H1 (cell line): ENCODE measurements at regions not wholly inside any gene's neighbourhood (a gene's known extent, or its start where the extent isn't known, plus 50 kb on each side); places are given as distances from the start of the nearest gene placed in this dataset.

Experiments used
- CTCF ChIA-PET: fragments of 300-600 bp; sonication (Branson Sonifier 250); formaldehyde crosslinking; loops from one replicate; lab custom pipeline; 2021; ENCODE audit not compliant: partially characterized antibody; lab: Charles Lee
- POLR2A ChIA-PET: fragments of 300-600 bp; sonication (Branson Sonifier 250); formaldehyde crosslinking; loops from one replicate; lab custom pipeline; 2021; ENCODE audit warnings: inconsistent platforms; ENCODE audit not compliant: partially characterized antibody; lab: Charles Lee
- DNase-seq, 2 experiments: peaks; one replicate each; pipeline versions ENCODE4 v3.0.0 to v3.0.0-alpha.2; 2010 to 2022; ENCODE audit warnings: low spot score in 2 of 2, low read depth in 1 of 2, mixed read lengths in 1 of 2
- FAIRE-seq: peaks from 2 replicates; lab custom pipeline; 2011; peaks lifted over from hg19 to GRCh38; lab: Jason Lieb, UNC
- H2AFZ ChIP-seq: 2 replicates; pipeline ENCODE4 v1.8.1; 2012; ENCODE audit warnings: low read length, inconsistent platforms
- H2AK5ac ChIP-seq: 2 replicates; pipeline ENCODE4 v1.6.1; 2013; ENCODE audit warnings: low read depth, low read length
- H2BK120ac ChIP-seq: replicated peaks from 2 replicates; pipeline ENCODE3; 2013; ENCODE audit warnings: low read depth, low read length, inconsistent platforms
- H2BK12ac ChIP-seq: 2 replicates; pipeline ENCODE4 v1.6.1; 2013; ENCODE audit warnings: low read depth, low read length
- H2BK15ac ChIP-seq: 2 replicates; pipeline ENCODE4 v1.6.1; 2013; ENCODE audit warnings: low read length
- H2BK20ac ChIP-seq: 2 replicates; pipeline ENCODE4 v1.6.1; 2013; ENCODE audit warnings: low read length
- H2BK5ac ChIP-seq: 2 replicates; pipeline ENCODE4 v1.6.1; 2013; ENCODE audit warnings: low read depth, low read length
- H3K14ac ChIP-seq: 2 replicates; pipeline ENCODE4 v1.6.1; 2013; ENCODE audit warnings: inconsistent platforms; ENCODE audit not compliant: insufficient read length
- H3K18ac ChIP-seq: 2 replicates; pipeline ENCODE4 v1.6.1; 2013; ENCODE audit warnings: low read length; ENCODE audit errors: extremely low read depth
- H3K23ac ChIP-seq: 2 replicates; pipeline ENCODE4 v1.6.1; 2013; ENCODE audit warnings: inconsistent platforms; ENCODE audit not compliant: insufficient read length
- H3K23me2 ChIP-seq: 2 replicates; pipeline ENCODE4 v1.6.1; 2013; ENCODE audit warnings: low read depth, low read length
- H3K27ac ChIP-seq: 2 replicates; pipeline ENCODE4 v1.6.1; 2011; ENCODE audit warnings: low read depth, low read length, inconsistent platforms
- H3K27me3 ChIP-seq, 4 experiments: replicated peaks in 1 of 4; 1 replicate in 1 of 4; 2 replicates in 3 of 4; pipeline versions ENCODE4 v1.6.1 to v1.8.1; 2011 to 2013; ENCODE audit warnings: low read length in 3 of 4, mild to moderate bottlenecking in 3 of 4, inconsistent platforms in 2 of 4, mixed read lengths in 2 of 4, moderate library complexity in 1 of 4; ENCODE audit not compliant: control insufficient read depth in 3 of 4, insufficient read depth in 3 of 4; ENCODE audit errors: extremely low read depth in 1 of 4
- H3K36me3 ChIP-seq, 4 experiments: 2 replicates each; pipeline versions ENCODE4 v1.6.1 to v1.8.1; 2011 to 2013; ENCODE audit warnings: mild to moderate bottlenecking in 4 of 4, low read length in 3 of 4, moderate library complexity in 2 of 4, control low read depth in 1 of 4, inconsistent platforms in 1 of 4; ENCODE audit not compliant: insufficient read depth in 4 of 4, control insufficient read depth in 2 of 4
- H3K4ac ChIP-seq: replicated peaks from 2 replicates; pipeline ENCODE3; 2013; ENCODE audit warnings: low read length, low read depth, mixed read lengths, inconsistent platforms; ENCODE audit not compliant: insufficient read length
- H3K4me1 ChIP-seq, 4 experiments: replicated peaks in 1 of 4; 1 replicate in 1 of 4; 2 replicates in 3 of 4; pipeline versions ENCODE4 v1.6.1 to v1.8.1; 2011 to 2013; ENCODE audit warnings: low read length in 3 of 4, inconsistent platforms in 2 of 4, mixed read lengths in 1 of 4; ENCODE audit not compliant: insufficient read depth in 4 of 4, control insufficient read depth in 3 of 4
- H3K4me2 ChIP-seq, 2 experiments: 2 replicates each; pipeline versions ENCODE4 v1.6.1 to v1.8.1; 2011 to 2013; ENCODE audit warnings: low read depth in 2 of 2, low read length in 2 of 2, control low read depth in 1 of 2, inconsistent platforms in 1 of 2, mild to moderate bottlenecking in 1 of 2; ENCODE audit not compliant: insufficient read depth in 1 of 2
- H3K4me3 ChIP-seq, 4 experiments: fragments of 200-600, 300-600 bp in 1 of 4; sonication (generic), shearing (Covaris generic), sonication (Bioruptor Twin) in 1 of 4; 2 replicates each; pipeline versions ENCODE4 v1.5.1 to v1.8.1; 2011 to 2016; ENCODE audit warnings: low read length in 4 of 4, low read depth in 3 of 4, control low read depth in 2 of 4, inconsistent platforms in 2 of 4, mild to moderate bottlenecking in 2 of 4, mixed read lengths in 1 of 4, moderate library complexity in 1 of 4; ENCODE audit not compliant: insufficient read depth in 2 of 4; ENCODE audit errors: extremely low read depth in 1 of 4
- H3K56ac ChIP-seq: replicated peaks from 2 replicates; pipeline ENCODE3; 2013; ENCODE audit warnings: low read depth, mild to moderate bottlenecking, mixed read lengths, low read length, inconsistent platforms; ENCODE audit not compliant: insufficient read length
- H3K79me1 ChIP-seq: 2 replicates; pipeline ENCODE4 v1.6.1; 2013; ENCODE audit warnings: low read depth, low read length, control low read depth
- H3K79me2 ChIP-seq, 2 experiments: 2 replicates each; pipeline versions ENCODE4 v1.6.1 to v1.8.1; 2012 to 2013; ENCODE audit warnings: low read length in 2 of 2, mild to moderate bottlenecking in 2 of 2, inconsistent platforms in 1 of 2; ENCODE audit not compliant: insufficient read depth in 2 of 2, control insufficient read depth in 1 of 2
- H3K9ac ChIP-seq, 4 experiments: replicated peaks in 1 of 4; 1 replicate in 1 of 4; 2 replicates in 3 of 4; pipeline versions ENCODE4 v1.6.1 to v1.8.1; 2011 to 2013; ENCODE audit warnings: low read depth in 3 of 4, low read length in 3 of 4, control low read depth in 2 of 4, mild to moderate bottlenecking in 2 of 4, moderate library complexity in 2 of 4, inconsistent platforms in 1 of 4; ENCODE audit errors: extremely low read depth in 1 of 4
- H3K9me3 ChIP-seq, 2 experiments: 2 replicates each; pipeline versions ENCODE4 v1.6.1 to v1.8.1; 2012 to 2013; ENCODE audit warnings: mild to moderate bottlenecking in 2 of 2, moderate library complexity in 2 of 2, control low read depth in 1 of 2, inconsistent platforms in 1 of 2, low read depth in 1 of 2, low read length in 1 of 2, mixed read lengths in 1 of 2; ENCODE audit not compliant: insufficient read depth in 2 of 2
- H4K20me1 ChIP-seq, 2 experiments: replicated peaks in 1 of 2; 2 replicates each; pipeline versions ENCODE3 to v1.8.1; 2011 to 2013; ENCODE audit warnings: inconsistent platforms in 2 of 2, low read length in 2 of 2, mild to moderate bottlenecking in 1 of 2; ENCODE audit not compliant: insufficient read depth in 2 of 2, control insufficient read depth in 1 of 2
- H4K5ac ChIP-seq: 2 replicates; pipeline ENCODE4 v1.6.1; 2013; ENCODE audit warnings: low read length, low read depth, mixed read lengths, inconsistent platforms; ENCODE audit not compliant: insufficient read length
- H4K8ac ChIP-seq: 2 replicates; pipeline ENCODE4 v1.8.0; 2013; ENCODE audit warnings: mild to moderate bottlenecking, moderate library complexity, low read length, inconsistent platforms; ENCODE audit not compliant: insufficient read depth; ENCODE audit errors: extremely low read depth
- H4K91ac ChIP-seq: replicated peaks from 2 replicates; pipeline ENCODE3; 2013; ENCODE audit warnings: low read length, mixed read lengths, inconsistent platforms; ENCODE audit not compliant: insufficient read length
- ASH2L ChIP-seq: fragments of 200-600, 300-600 bp; sonication (generic); IDR thresholded peaks from one replicate; pipeline ENCODE4 v1.7.1; 2017; ENCODE audit warnings: low read length
- CEBPB ChIP-seq: IDR thresholded peaks from 2 replicates; pipeline ENCODE4 v1.6.1; 2012; ENCODE audit warnings: low read depth, low read length
- E2F6 ChIP-seq: IDR thresholded peaks from 2 replicates; pipeline ENCODE4 v1.6.1; 2012; ENCODE audit warnings: inconsistent platforms
- EP300 ChIP-seq, 2 experiments: IDR thresholded peaks; 1 replicate in 1 of 2; 2 replicates in 1 of 2; pipeline ENCODE4 v1.6.1; 2011 to 2012; ENCODE audit warnings: low read depth in 2 of 2, low read length in 2 of 2, mild to moderate bottlenecking in 2 of 2, borderline replicate concordance in 1 of 2, inconsistent platforms in 1 of 2, moderate library complexity in 1 of 2
- FOSL1 ChIP-seq: IDR thresholded peaks from 2 replicates; pipeline ENCODE4 v1.6.1; 2011; ENCODE audit warnings: mild to moderate bottlenecking, low read depth, low read length, moderate library complexity; ENCODE audit not compliant: insufficient read depth
- KDM5A ChIP-seq: fragments of 200-600 bp; IDR thresholded peaks from 2 replicates; pipeline ENCODE4 v1.7.1; 2012; ENCODE audit warnings: mild to moderate bottlenecking, low read length, inconsistent platforms, mixed read lengths
- POLR2AphosphoS5 ChIP-seq: IDR thresholded peaks from 2 replicates; pipeline ENCODE4 v1.6.1; 2011; ENCODE audit warnings: low read depth, low read length
- POU5F1 ChIP-seq: IDR thresholded peaks from 2 replicates; pipeline ENCODE4 v1.6.1; 2011; ENCODE audit warnings: low read depth, mild to moderate bottlenecking, low read length, moderate library complexity
- SP4 ChIP-seq: IDR thresholded peaks from 2 replicates; pipeline ENCODE4 v1.6.1; 2012; ENCODE audit warnings: low read length, inconsistent platforms
- TBP ChIP-seq: IDR thresholded peaks from 2 replicates; pipeline ENCODE4 v1.6.1; 2011; ENCODE audit warnings: low read depth, low read length, improper control_type of control experiment
- WGBS, 2 experiments: shearing (Covaris generic) in 1 of 2; methylation state at CpG; one replicate each; pipeline versions ENCODE4 v1.1.6 to v1.1.7; 2013 to 2015; ENCODE audit warnings: low lambda C conversion rate in 2 of 2, mixed read lengths in 2 of 2, inconsistent platforms in 1 of 2, low coverage in 1 of 2, missing lambda C conversion rate in 1 of 2; ENCODE audit not compliant: insufficient replicate concordance in 2 of 2, insufficient coverage in 1 of 2, insufficient read length in 1 of 2; ENCODE audit errors: extremely low coverage in 1 of 2, missing lambda C conversion rate in 1 of 2; 5-methylcytosine and 5-hydroxymethylcytosine counted together

GRCh38 chr2:120989512-120990441 lies 254.1 kb downstream of the GLI2 start:
- FAIRE-seq: no peak
- TF ChIP-seq KDM5A (no peak), POU5F1 (no peak), SP4 (no peak), FOSL1 (no peak), EP300 (IDR thresholded peaks at IDR 0.05; ENCODE audit: borderline replicate concordance in 1 of 2, low read depth in 2 of 2, low read length in 2 of 2) (no peak), ASH2L (no peak), CEBPB (no peak), POLR2AphosphoS5 (no peak), TBP (no peak), E2F6 (no peak)

More at GRCh38 chr2:120989512-120990441, 254.1 kb downstream of the GLI2 start:
- H3K27ac ChIP-seq: no peak overlapping the region
- no peaks in the 10 kb centered on the region for H3K23me2 ChIP-seq
- H3K4me1 ChIP-seq: no peaks in the 10 kb centered on the region; a peak in 1 of 7 replicates
- H3K79me2 ChIP-seq: no peaks in the 10 kb centered on the region
- H2BK5ac ChIP-seq: no peak overlapping the region
- H3K36me3 ChIP-seq: peaks cover 14 to 60% (median 49%) of the 10 kb centered on the region in 4 experiments
- no peak overlapping the region for H4K91ac ChIP-seq
- H3K79me1 ChIP-seq: peaks cover 3% of the 10 kb centered on the region; the same call in 1 of the 2 replicates
- CTCF ChIA-PET: interaction anchor here (1.1 to 1.3 kb wide), 2 partner anchors 31 to 253 kb away, joined by 3 read pairs; no protein-coding TSS in a partner anchor
- no peak overlapping the region for H3K14ac ChIP-seq
- H2BK15ac ChIP-seq: no peak overlapping the region
- no peak overlapping the region for H2AFZ ChIP-seq
- H3K4ac ChIP-seq: no peak overlapping the region
- peak in 1 of 2 experiments; percentile 33 for DNase-seq
- no peak overlapping the region for H3K4me2 ChIP-seq
- H2BK12ac ChIP-seq: no peak overlapping the region
- POLR2A ChIA-PET: no interaction called here
- H2BK120ac ChIP-seq: no peak overlapping the region
- H3K9ac ChIP-seq: no peak overlapping the region
- no peak overlapping the region; the same call in 1 of the 2 replicates for H4K8ac ChIP-seq
- H3K23ac ChIP-seq: no peak overlapping the region
- no peak overlapping the region for H4K5ac ChIP-seq
- H4K20me1 ChIP-seq: peaks cover 8% of the 10 kb centered on the region in 2 experiments
- H2BK20ac ChIP-seq: no peak overlapping the region
- H3K4me3 ChIP-seq: no peak overlapping the region
- no peaks in the 10 kb centered on the region for H3K9me3 ChIP-seq
- no peak overlapping the region for H3K18ac ChIP-seq
- H3K27me3 ChIP-seq: no peaks in the 10 kb centered on the region
- no peak overlapping the region for H3K56ac ChIP-seq
- WGBS, 2 experiments: 88% methylated on average over 26 of the region's 26 CpGs; no CpG with 5 or more reads in 1 of the 2 experiments
- H2AK5ac ChIP-seq: no peak overlapping the region
